Central memory CD8-positive, alpha-beta T cell (primary cell): ENCODE measurements at regions not wholly inside any gene's neighbourhood (a gene's known extent, or its start where the extent isn't known, plus 50 kb on each side); places are given as distances from the start of the nearest gene placed in this dataset.
"Not testable (repeated sequence)": the region's sequence is repeated elsewhere in the genome, so short reads cannot be mapped to it uniquely, and the experiment has no call there.

ENCODE experiments used
- ATAC-seq: fragments of 150-1000 bp; cut with Tn5 transposase; replicated peaks from 2 replicates; pipeline ENCODE4 v1.10.0; 2022; ENCODE audit warnings: mild to moderate bottlenecking, moderate FRiP score, moderate number of reproducible peaks; ENCODE audit not compliant: poor library complexity, severe bottlenecking; ENCODE audit errors: extremely low read depth
- DNase-seq, 2 donors: peaks; one replicate each; pipeline ENCODE4 v3.0.0; 2021; ENCODE audit warnings: low spot score in 2 of 2
- H3K27ac Mint-ChIP-seq: one replicate; pipeline ENCODE4 v1.8.0; 2022; ENCODE audit warnings: low read depth, mild to moderate bottlenecking, moderate library complexity, mixed read lengths
- H3K27me3 Mint-ChIP-seq: one replicate; pipeline ENCODE4 v1.8.0; 2022; ENCODE audit warnings: mixed read lengths
- H3K36me3 Mint-ChIP-seq: one replicate; pipeline ENCODE4 v1.8.0; 2022; ENCODE audit warnings: mild to moderate bottlenecking, moderate library complexity, mixed read lengths; ENCODE audit not compliant: insufficient read depth
- H3K4me1 Mint-ChIP-seq: one replicate; pipeline ENCODE4 v1.8.0; 2022; ENCODE audit warnings: mixed read lengths
- H3K4me3 Mint-ChIP-seq: one replicate; pipeline ENCODE4 v1.8.0; 2022; ENCODE audit warnings: mild to moderate bottlenecking, moderate library complexity, mixed read lengths
- H3K9me3 Mint-ChIP-seq: one replicate; pipeline ENCODE4 v1.8.0; 2022; ENCODE audit warnings: mixed read lengths

DNA sequence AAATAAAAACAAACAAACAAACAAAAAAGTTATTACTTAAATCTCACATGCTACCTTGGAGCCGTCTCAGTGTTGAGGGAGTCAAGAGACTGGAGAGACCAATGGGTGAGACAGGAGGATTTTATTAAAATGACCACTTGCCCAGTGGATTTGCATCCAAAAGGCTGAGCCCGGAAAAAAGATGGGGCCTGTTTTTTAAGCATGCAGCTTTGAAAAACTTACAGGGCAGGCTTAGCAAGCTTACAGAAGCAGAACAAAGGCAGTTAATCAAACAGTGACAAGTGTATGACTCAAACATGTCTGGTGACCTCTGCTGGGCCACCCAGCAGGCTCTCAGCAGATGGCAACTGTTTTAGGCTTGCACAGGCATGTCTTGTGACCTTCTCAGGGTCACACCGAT is 82.5 kb downstream of the POTEH start:
- H3K4me3 Mint-ChIP-seq, H3K27ac Mint-ChIP-seq, H3K36me3 Mint-ChIP-seq, H3K27me3 Mint-ChIP-seq, ATAC-seq, DNase-seq, H3K9me3 Mint-ChIP-seq, H3K4me1 Mint-ChIP-seq: not testable (repeated sequence)

DNA sequence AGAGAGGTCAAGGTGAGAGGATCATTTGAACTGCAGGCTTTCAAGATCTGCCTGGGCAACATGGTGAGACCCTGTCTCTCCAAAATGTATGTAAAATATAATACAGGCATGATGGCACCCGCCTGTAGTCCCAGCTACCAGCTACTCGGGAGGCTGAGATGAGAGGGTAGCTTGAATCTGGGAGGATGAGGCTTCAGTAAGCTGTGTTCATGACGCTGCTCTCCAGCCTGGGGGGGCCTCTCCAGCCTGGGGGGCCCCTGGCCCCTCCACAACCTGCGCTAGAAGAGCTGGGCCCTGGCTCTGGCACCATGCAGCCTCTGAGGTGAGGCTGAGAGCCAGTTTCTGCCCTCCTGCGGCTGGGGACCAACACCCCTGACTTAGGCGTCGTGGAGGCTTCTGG is 85.3 kb downstream of the POTEH start:
- not testable (repeated sequence) for H3K4me3 Mint-ChIP-seq, H3K36me3 Mint-ChIP-seq, DNase-seq, H3K9me3 Mint-ChIP-seq, ATAC-seq, H3K4me1 Mint-ChIP-seq, H3K27ac Mint-ChIP-seq, H3K27me3 Mint-ChIP-seq

- not testable (repeated sequence) for H3K27ac Mint-ChIP-seq, H3K9me3 Mint-ChIP-seq, H3K36me3 Mint-ChIP-seq, H3K27me3 Mint-ChIP-seq, H3K4me1 Mint-ChIP-seq, DNase-seq, H3K4me3 Mint-ChIP-seq
- ATAC-seq, result peak; percentile 50
These were observed 86.1 kb downstream of the POTEH start for GRCh38 chr22:15775670-15776669.

GRCh38 chr22:15776727-15777126 is 86.9 kb downstream of the POTEH start:
- H3K36me3 Mint-ChIP-seq, DNase-seq, H3K27ac Mint-ChIP-seq, H3K27me3 Mint-ChIP-seq, H3K4me1 Mint-ChIP-seq, H3K9me3 Mint-ChIP-seq, ATAC-seq, H3K4me3 Mint-ChIP-seq: not testable (repeated sequence)

DNA sequence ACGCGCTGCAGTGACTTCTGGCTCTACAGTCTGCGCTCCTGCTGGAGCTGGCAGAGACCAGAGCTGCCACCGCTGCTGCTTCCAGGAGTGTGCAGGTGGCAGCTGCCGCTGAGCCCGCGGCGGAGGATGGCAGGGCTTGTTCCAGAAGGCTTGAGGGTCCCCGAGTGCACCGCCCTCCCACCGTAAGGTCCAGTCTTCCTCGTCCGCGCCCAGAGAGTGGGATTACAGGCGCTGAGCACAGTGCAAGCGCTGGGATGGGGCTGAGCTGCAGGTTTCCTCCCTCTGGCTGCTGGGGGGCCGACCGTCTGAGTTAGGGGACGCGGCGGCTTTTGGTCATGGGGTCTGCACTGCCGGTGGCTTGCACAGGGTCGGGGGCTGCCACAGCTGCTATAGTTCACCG is 87.3 kb downstream of the POTEH start:
- DNase-seq, ATAC-seq, H3K4me1 Mint-ChIP-seq, H3K27ac Mint-ChIP-seq, H3K36me3 Mint-ChIP-seq, H3K9me3 Mint-ChIP-seq, H3K27me3 Mint-ChIP-seq, H3K4me3 Mint-ChIP-seq: not testable (repeated sequence)

DNA sequence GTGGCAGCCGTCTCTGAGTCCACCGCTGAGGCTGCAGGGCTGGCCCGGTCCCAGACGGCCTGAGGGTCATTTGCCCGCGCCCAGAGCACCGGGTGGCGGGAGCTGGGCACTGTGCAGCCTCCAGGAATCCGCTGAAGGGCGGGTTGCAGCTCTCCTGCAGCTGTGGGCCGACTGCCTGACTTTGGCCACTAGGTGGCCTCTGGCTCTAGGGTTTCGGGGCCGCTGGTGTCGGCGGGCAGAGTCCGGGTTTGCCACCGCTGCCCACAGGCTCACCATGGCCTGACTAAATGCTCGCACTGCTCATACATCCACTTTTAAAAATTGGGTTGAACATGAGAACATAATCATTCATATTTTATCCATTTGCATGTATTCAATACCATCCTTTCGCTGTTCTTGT is 87.7 kb downstream of the POTEH start:
- not testable (repeated sequence) for H3K27me3 Mint-ChIP-seq, H3K27ac Mint-ChIP-seq, H3K36me3 Mint-ChIP-seq, H3K9me3 Mint-ChIP-seq, H3K4me3 Mint-ChIP-seq, ATAC-seq, DNase-seq, H3K4me1 Mint-ChIP-seq

GRCh38 chr22:15778366-15778765 is 88.5 kb downstream of the POTEH start:
- not testable (repeated sequence) for H3K27me3 Mint-ChIP-seq, H3K4me1 Mint-ChIP-seq, H3K27ac Mint-ChIP-seq, H3K36me3 Mint-ChIP-seq, DNase-seq, ATAC-seq, H3K9me3 Mint-ChIP-seq, H3K4me3 Mint-ChIP-seq

- DNase-seq, H3K36me3 Mint-ChIP-seq, H3K27me3 Mint-ChIP-seq, H3K27ac Mint-ChIP-seq, H3K4me1 Mint-ChIP-seq, H3K4me3 Mint-ChIP-seq, H3K9me3 Mint-ChIP-seq, ATAC-seq: not testable (repeated sequence)
These were observed 91.8 kb downstream of the POTEH start for GRCh38 chr22:15781652-15782051.

DNA sequence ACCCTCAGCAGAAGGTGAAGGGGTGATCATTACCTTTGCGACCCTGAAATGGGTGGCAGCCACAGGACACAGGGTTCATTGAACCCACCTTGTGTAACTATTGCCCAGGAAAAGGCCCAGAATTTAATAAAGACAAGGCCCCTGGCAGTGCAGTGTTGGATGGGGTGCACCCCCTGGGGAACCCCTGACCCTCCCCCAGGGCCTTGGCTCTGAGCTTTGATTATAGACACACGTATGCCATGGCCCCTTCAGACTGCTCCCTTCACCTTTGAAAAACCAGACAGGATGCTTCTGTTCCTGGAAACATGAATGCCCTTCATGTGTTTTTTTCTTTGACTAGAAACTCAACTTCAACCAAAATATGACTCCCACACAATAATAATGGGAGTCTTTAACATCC is 93.1 kb downstream of the POTEH start:
- ATAC-seq, H3K4me3 Mint-ChIP-seq, H3K4me1 Mint-ChIP-seq, H3K9me3 Mint-ChIP-seq, H3K27ac Mint-ChIP-seq, H3K27me3 Mint-ChIP-seq, DNase-seq, H3K36me3 Mint-ChIP-seq: not testable (repeated sequence)

DNA sequence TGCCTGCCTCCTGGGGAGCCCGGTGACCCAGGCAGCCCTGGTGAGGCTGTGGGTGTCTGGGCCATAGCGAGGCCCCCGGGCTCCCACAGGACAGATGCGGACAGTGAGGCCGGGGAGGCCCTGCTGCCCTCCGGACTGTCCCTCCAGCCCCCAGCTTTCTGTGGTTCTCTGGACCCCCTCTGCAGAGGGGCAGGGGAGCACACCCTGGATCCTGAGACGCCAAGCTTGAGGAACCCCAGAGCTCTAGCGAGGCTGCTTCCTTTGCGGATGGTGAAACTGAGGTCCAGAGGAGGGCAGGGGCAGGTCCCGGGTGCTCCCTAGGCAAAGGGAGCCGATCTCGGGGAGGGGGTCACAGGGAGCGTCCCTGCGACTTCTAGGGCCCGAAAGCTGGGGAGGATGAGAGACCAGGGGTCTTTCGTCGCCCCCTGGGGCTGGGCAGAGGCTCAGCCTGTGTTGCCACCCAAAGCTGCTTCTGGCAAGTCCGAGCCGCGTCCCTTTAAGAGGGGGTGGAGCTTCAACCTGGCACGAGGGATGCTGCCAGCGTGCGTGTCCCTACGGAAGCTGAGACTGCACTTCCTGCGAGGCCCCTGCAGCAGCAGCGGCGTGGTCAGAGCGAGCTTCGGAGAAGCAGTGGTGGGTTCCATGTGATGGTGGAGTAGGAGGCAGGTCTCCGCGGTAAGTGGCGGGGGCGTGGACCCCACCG is 94.7 kb downstream of the POTEH start:
- peak; percentile 21 for ATAC-seq
- H3K9me3 Mint-ChIP-seq, H3K27ac Mint-ChIP-seq, H3K27me3 Mint-ChIP-seq, H3K4me1 Mint-ChIP-seq, H3K4me3 Mint-ChIP-seq, H3K36me3 Mint-ChIP-seq, DNase-seq: not testable (repeated sequence)

DNA sequence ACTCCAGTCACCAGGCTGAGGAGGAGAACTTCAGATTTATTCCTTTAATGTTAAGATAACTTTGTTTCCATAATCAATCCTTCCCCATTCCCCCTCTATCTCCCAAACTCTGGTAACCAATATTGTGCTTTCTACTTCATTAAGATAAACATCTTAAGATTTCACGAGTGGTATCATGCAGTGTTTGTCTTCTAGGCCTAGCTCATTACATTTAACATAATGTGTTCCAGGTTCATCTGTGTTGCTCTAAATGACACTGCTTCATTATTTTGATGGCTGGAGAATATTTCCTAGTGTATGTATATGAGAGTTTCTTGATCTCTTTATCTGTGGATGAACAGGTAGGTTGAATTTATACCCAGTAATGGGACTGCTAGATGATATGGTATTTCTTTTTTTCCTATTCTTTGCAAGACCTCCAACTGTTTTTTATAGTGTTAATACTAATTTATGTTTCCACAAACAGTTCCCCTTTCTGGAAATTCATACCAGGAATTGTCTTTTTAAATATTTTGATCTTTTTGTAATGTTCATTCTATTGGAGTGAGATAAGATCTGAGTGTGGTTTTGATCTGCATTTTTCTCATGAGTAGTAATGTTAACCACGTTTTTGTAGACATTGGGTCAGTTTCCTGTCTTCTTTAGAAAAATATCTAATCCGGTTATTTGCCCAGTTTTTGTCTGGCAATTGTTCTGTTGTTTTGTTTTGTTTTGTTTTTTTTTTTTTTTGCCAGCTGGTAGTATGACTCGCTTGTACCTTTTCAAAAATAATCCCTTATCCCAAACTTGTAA is 97.3 kb downstream of the POTEH start:
- DNase-seq, result not testable (repeated sequence)

DNA sequence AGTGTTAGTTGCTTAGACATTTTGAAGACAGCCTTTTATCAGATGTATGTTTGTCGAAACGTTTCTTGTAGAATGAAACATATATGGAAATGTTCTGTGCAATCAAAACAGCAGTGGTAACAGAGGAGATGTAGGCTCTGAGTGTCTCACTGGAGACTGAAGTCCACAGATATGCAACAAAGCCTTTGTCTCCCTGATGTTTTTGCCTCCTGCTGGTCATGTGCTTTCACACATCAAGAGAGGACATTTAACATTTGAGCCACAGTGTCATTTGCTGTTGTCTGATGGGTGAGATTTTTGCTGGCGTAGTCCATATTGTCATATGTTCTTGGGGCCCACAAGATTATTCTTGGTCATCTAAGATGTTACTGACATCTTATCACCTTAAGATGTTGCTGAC is 101.7 kb downstream of the POTEH start:
- not testable (repeated sequence) for H3K27me3 Mint-ChIP-seq, H3K4me1 Mint-ChIP-seq, H3K9me3 Mint-ChIP-seq, H3K4me3 Mint-ChIP-seq, H3K36me3 Mint-ChIP-seq, ATAC-seq, DNase-seq, H3K27ac Mint-ChIP-seq

More for the DNA sequence above, 97.3 kb downstream of the POTEH start:
- H3K27me3 Mint-ChIP-seq, H3K4me1 Mint-ChIP-seq, H3K36me3 Mint-ChIP-seq, H3K27ac Mint-ChIP-seq, ATAC-seq, H3K4me3 Mint-ChIP-seq, H3K9me3 Mint-ChIP-seq: not testable (repeated sequence)
